Activated naive CD4-positive, alpha-beta T cell treated with Interleukin-2 at 50 U/mL for 16 hours (primary cell): ENCODE measurements at regions not wholly inside any gene's neighbourhood (a gene's known extent, or its start where the extent isn't known, plus 50 kb on each side); places are given as distances from the start of the nearest gene placed in this dataset.

Experiments
- DNase-seq: peaks from one replicate; pipeline ENCODE4 v3.0.0-alpha.2; 2020

DNA sequence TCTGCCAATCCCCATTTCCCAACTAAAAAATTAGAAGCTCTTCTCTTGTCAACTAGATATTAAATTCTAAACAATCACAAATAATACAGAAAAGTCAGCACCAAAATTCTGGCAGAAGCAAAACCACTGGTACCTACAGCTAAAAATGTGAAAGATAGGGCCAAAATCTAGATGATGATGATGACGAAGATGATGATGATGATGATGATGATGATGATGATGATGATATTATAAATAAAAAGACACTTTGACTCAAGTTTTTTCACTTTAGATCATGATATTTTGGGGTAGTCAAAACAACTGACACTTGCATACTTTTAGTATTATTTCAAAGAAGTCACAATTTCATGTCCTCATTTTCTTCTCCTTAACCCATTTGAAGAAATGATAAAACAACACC lies 470.1 kb upstream of the NR2F2 start:
- no peak for DNase-seq

DNA sequence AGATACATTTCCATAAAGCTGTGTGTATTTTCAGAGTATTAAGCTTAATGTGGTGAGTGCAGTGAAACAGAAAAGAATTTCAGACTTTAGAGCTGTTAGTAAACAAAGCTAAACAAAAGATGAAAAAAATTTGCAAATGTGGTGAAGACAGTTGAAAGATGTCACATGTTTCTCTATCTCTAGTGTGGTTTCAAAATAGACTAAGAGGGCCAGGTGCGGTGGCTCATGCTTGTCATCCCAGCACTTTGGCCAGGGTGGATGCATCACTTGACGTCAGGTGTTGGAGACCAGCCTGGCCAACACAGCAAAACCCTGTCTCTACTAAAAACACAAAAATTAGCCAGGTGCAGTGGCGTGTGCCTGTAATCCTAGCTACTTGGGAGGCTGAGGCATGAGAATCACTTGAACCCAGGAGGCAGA lies 466.0 kb upstream of the NR2F2 start:
- no peak for DNase-seq

DNA sequence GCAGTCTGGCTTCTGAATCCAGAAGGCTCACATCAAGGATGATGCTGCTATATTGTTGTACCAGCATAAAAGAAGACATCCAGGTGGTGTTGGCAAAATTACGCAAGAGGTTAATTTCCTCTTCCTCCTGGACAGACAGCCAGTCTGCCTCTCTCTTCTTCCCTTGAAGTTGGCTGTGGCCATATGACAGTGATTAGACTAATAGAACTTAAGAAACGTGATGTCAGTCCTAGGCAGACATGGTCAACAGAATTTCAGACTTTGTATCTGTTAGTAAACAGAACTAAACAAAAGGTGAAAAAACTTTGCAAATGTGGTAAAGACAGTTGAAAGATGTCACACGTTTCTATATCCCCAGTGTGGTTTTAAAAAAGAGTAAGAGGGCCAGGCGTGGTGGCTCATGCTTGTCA lies 465.2 kb upstream of the NR2F2 start:
- DNase-seq: no peak

DNA sequence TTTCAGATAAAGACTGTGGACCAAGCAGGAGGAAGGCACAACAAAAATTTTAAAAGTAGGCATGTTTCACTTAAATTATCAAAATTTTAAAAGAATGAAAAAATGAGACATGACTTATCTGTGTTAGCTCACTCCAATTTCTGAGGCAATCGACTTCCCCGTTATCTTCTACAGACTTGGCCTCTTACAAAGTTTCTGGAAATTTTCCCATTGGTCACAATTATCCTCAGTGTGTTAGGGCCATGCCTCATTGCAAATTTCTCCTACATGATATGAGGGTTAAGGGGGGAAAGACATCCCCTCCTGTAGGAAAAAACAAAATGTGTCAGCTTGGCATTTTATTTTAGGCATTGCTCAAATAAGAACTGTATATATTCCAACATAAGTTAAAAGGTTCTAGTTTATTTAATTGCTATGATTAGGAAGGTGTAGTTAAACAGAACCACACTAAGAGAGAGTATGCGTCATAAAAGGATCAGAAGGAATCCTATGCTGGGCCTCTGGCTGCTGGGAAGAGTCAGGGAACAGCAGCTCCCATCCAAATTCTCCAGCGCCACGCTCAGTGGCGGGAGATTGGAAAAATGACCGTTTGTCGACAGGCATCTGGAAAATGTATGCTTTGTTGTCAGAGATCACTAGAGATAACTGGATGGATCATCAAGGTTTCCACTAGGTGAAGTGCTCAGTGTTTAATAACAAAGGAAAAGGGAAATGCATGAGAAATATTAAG lies 463.6 kb upstream of the NR2F2 start:
- DNase-seq: no peak

GRCh38 chr15:95868450-95868849 lies 462.1 kb upstream of the NR2F2 start:
- DNase-seq: no peak

DNA sequence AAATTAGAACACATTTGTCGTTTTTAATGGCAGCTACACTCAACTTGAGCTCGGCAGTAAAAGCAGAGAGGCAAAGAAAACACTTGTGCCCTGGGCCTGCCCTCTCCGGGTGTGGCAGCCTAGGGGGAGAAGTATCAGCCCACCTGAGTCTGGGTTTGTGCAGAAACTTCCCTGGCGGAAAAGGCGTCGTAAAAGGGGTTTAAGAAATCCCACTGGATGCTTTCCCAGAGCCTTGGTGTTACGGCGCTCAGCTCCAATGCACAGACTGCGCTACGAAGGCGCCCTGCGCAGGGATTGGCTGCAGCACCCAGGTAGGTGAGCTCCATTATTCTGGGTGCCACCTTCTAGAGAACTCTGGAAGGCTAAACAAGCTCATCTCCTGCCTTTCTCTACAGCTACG lies 461.5 kb upstream of the NR2F2 start:
- DNase-seq: no peak

- no peak for DNase-seq
Observed at GRCh38 chr15:95869920-95870319, 460.6 kb upstream of the NR2F2 start.

GRCh38 chr15:95872366-95872771 lies 458.1 kb upstream of the NR2F2 start:
- no peak for DNase-seq

DNA sequence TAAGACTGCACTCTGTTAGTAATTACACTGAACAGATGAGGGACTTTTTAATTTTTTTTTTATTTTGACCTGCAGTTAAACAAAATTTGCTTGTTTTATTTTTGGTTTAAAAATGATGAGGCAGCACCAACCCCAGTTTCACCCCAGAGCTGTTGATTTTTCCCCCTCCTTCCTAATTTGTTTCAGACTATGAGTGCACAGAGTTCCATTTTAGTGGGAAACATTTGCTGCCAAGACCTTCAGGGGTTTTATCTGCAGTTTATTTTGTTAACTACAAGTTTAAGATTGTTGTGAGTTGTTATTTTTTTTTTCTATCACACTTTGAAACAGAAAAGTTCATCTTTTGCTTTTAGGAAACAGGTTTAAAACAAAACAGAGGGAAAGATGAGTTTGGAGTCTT lies 455.9 kb upstream of the NR2F2 start:
- no peak for DNase-seq

- no peak for DNase-seq
Observed at GRCh38 chr15:95875121-95875643, 455.3 kb upstream of the NR2F2 start.

DNA sequence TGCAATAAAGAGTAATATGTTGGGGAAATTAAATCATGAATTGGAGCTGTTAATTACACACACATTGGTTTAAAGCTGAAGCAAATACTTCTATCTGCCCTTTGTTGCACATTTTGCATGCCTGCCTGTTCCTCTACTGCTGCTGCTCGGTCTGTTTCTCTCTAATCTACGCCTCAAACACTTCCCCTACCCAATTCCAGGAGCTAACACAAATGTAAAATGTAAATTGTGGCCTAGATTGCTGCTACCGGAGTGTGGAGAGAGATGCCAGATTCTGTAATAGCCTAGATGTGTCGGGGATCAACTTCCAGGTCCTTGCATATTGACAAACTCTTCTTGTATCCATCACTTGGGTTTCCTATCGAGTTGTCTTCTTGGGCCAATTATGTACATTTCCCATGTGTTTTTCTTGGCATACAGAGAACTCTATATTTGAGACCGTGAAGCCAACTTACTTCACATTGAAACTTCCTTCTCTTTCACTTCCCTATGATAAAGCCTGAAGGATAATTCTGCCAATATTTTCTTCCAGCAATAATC lies 450.4 kb upstream of the NR2F2 start:
- DNase-seq: no peak

DNA sequence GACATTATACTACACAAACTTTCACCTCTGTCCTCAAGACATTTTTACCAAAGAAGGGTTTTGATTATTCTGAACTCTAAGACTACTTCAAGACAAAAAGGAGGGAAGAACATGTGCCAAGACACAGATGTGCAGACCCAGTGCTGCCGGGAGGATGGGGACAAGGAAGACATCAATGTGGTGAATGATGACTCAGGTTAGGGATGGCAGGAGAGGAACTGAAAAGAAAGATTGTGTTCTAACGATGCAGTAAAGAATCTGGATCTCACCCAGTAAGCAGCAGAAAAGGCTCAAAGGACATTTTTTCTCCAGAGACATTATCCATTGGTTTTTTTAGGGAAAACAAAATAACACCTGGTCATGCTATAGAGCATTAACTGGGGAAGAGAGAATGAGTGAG lies 449.9 kb upstream of the NR2F2 start:
- DNase-seq: no peak

DNA sequence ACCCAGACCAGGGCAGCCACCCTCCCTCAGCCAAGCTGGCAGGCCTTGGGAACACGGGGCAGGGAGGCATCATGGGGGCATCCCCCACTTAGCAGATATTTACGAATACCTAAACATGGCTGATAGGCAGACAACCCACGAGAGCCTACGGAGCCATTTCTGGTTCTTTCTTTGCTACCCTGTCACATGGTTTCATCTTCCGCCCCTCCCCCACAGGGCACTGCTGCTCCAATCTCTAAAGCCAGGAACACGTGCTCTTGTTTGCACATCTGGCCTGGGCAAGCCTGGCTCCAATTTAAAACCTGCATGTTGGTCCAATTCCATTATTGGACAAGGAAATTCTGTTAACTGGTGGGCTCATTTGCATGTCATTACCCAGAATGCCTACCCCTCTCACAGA lies 447.4 kb upstream of the NR2F2 start:
- DNase-seq: no peak

- DNase-seq: no peak
Observed at GRCh38 chr15:95884276-95884675, 446.2 kb upstream of the NR2F2 start.

DNA sequence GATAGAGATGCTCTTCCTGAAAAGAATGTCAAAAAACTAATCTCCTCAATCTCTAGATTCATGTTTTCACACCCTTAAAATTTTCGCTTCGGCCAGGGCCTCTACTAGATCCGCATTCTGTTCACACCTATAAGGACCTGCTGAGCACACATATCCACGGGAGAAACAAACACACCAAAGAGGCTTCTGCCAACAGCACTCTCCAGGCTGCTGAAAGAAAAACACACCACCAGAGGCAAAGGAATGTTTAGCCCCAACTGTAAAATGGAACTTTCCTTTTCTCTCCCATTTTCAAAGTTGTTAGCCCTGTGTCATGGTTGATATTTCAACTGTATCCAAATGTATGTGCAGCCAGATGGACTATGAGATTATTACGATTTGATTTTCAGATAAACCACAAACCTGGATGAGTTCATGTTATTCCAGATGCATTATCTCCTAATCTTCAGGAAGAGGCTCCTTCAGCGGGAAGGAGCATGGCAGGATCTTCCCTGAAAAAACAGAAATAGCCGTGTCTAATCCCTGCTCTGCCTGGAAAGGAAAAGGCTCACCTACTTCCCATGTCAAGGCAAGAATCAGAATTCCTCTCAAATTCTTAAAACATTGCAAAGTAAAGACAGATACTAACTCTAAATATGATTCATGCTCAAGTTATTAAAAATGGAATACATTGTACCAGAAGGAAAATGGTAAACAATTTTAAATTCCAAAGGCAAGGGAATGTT lies 442.7 kb upstream of the NR2F2 start:
- no peak for DNase-seq

- no peak for DNase-seq
Observed at GRCh38 chr15:95888762-95889161, 441.7 kb upstream of the NR2F2 start.

DNA sequence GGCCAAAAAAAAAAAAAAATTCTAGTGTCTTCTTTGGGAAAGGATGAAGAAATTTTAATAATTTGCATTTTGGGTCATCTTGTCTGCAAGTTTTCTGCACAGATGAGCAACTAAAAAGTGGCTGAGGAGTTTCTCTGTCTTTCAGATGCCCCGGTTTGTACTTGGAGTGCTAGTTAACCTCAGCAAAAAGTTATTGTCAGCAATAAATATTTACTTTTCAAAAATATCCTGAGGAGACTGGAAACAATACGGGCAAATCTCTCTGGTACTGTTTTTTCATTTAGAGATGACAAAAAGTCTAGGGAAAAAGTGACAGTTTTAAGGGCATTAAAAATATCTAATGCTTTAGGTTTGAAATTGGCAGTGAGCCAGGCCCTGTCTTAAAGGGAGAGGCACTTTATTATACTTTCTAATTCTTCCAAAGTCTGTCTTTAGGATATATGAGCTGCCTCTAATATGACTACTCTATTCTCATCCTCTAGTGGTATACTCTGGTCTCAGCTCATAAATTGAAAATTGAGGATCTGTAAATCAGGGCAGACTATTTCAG lies 436.0 kb upstream of the NR2F2 start:
- DNase-seq: no peak

GRCh38 chr15:95895508-95895907 lies 435.0 kb upstream of the NR2F2 start:
- no peak for DNase-seq

- DNase-seq: no peak
Observed at GRCh38 chr15:95897651-95898050, 432.8 kb upstream of the NR2F2 start.

DNA sequence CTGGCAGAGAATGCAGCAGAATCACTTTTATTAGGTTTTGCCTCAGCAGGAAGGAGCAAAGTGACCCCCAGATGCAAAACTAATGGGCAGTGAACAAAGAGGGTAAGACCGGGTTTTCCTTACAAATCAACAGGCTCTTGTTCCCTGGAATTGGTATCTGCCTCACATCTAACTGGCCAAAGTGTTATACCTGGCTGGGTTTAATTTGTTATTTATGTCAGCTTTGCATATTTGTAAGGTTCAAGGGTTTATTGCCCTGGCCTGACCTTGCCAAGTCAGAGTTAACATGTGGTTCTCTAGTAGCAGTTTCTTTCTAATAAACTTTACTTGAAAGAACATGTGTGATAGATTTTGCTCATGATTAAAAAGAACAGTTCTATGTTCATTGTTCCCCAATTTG lies 431.7 kb upstream of the NR2F2 start:
- DNase-seq: no peak

GRCh38 chr15:95901271-95901670 lies 429.2 kb upstream of the NR2F2 start:
- no peak for DNase-seq

DNA sequence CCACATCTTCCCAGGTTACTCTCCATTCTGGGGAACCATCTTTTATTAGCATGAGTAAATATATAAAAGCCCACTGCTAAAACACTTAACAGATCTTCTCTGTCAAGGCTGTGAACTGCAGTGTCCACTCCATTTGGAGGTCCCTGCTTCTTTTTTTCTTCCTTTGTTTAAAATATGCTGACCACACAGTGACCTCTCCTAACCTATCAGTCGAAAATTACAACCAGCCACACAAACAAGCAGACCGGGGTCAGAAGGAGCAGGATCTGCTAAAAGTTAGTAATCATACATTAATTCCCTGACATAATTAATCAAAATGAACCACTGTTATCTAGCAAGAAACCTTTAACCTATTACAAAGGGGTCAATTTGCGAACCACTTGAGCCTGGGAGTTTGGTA lies 427.9 kb upstream of the NR2F2 start:
- DNase-seq: no peak

DNA sequence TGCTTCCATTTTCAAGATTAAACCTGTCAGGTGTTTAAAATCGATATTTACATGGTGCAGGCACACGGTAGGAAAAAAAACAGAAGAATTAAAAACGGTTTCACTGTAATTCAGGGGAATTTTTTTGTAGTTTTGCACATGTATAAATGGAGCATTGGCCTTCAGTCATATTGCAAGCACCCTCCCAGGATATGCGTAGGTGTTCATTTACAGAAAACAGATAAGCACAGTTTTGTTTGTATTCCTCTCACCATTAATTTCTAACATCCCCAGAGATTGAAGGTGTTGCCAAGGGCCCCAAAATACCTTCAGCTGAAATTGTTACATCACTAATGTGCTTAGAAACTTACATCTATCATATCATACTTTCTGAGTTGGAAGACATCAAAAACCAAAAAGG lies 427.1 kb upstream of the NR2F2 start:
- DNase-seq: no peak

DNA sequence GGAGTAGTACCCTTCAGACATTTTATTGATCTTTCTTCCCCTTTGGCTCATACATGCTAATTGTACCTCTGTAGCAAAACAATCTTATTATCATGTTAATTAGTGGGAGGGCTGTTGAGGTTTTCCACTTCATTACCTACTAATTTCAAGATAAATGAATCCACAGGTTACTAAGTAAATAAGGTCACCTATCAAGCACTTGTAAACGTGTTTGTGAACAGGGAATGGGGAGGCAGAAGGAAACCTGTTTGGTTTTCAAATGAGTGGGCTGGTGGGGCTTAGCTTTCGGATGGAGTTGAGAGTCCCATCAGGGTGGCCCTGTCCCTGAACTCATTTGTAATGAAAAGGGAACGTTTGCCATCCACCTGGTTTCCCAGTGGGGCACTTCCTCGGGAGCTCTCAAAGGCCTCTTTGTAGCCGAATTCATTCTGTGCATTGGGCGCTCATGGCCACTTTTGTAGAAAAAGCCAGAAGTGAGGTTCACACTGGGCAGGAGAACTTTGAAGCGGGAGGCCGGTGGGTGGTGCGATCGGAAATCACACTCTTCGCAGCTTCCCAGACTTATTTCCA lies 419.8 kb upstream of the NR2F2 start:
- no peak for DNase-seq
